HG03460 (cell line): ENCODE measurements at regions not wholly inside any gene's neighbourhood (a gene's known extent, or its start where the extent isn't known, plus 50 kb on each side); places are given as distances from the start of the nearest gene placed in this dataset.

Source experiments
- ATAC-seq: cut with Tn5 transposase; IDR thresholded peaks from one replicate; pipeline ENCODE4 v1.9.1; 2021; ENCODE audit not compliant: unreplicated experiment

DNA sequence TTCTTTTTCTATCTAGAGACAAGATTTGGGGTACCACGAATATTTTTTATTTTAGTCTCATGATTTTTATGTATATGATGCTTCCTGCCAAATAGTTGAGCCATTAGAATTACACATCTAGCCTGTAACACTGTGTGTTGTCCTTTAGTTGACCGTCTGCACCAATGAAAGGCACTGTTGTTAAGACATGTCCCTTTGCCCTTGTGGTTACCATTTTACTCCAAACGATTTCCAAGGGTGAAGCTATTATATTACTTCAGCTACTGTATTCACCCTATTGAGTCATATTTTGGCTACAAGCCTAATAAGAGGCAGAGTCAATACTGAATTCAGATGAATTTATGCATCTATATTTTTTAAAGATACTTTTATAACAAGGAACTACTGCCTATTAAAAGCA lies 207.6 kb downstream of the CETN3 start:
- ATAC-seq, result no peak

DNA sequence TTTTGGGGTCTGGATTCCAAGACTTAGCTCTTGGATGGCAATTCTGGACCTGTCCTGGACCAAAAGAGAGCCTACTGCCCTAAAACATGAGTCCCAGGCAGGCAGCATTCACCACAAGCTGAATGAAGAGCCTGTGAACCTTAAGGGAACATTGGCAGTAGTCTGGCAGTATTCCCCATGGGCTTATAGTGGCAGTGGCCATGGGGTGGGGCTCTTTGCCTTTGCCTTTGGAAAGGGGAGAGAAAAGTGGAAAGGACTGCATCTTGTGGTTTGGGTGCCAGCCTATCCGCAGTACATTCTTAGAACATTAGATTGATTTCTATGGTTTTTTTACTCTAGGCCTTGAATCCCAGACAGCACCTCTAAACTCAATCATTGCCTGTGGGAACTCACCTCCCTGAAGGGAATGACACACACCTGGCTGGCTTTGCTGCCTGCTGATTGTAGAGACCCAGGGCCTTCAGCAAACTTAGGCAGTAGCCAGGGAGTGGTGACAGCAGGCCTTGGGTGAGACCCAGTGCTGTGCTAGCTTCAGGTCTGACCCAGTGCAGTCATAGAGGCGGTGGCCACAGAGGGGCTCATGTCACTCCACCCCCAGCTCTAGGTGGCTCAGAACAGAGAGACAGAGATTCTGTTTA lies 216.3 kb downstream of the CETN3 start:
- ATAC-seq, result no peak

DNA sequence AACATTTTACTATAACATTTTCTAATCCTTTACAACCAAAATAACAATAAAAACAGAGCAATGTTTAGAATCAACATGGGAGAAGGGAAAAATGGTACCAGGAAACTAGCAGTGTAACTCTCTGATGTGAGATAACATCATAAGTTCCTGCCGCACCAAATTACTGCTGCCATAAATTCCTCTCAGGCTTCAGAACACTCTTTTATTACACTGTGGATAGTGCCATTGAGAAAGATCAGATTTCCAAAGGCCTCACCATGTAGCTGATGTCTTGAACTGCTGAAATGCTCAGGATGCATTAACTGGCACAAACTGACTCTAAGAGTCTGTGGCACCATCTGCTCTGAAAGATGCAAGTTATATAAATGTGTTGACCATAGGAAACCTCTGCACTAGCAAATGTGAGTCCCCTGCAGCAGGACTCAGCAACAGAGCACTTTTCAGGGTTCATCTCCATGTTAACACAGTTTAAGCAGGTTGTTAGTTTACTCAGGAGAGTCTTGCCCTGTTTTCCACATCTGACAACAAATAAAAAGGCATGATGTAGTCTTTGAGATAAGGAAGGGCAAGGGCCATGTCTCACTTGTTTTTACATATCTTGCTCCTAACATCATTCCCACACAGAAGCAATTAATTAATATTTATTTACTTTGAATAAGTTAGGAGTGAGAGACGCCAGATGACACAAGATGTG lies 218.1 kb downstream of the CETN3 start:
- ATAC-seq, result no peak

DNA sequence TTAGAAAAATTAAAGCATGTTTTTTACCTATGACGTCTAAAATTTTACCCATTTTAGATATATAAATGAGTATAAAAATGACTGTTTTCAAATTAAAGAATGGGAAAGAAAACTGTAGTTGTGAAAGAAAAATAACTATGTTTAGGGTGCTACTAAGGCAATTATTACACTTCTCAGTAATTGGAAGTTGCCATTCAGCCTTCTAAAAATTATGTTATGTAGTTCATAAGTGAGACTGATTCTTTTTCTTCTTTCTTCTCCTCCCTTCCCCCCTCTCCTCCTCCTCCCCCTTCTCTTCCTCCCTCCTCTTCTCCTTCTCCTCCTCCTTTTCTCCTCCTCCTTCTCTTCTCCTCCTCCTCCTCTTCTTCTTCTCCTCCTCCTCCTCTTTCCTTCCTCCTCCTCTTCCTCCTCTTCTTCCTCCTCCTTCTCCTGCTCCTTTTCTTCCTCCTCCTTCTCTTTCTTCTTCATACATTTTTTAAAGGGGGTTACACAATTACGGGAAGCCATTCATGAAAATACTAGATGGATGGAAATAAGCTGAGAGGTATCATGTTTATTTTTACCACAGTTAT lies 223.6 kb downstream of the CETN3 start:
- no peak for ATAC-seq

DNA sequence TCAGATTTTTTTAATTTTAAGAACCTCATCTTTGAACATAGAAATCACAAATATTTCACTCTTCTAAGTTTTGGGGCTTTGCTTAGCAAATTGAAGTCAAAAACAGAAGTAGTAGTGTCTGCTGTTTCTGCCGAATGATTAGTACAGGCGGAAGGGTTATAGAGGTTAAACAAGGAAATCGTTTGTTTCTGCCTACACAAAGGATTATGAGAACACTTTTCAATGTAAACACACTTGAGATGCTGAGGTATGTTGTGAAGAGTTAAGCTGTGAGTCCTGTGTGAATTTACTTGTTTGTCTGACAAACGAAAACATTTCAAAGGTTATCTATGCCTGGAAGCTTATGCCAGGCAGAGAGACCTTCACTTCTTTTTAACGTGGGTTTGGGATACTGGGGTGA lies 224.8 kb downstream of the CETN3 start:
- ATAC-seq, result no peak

DNA sequence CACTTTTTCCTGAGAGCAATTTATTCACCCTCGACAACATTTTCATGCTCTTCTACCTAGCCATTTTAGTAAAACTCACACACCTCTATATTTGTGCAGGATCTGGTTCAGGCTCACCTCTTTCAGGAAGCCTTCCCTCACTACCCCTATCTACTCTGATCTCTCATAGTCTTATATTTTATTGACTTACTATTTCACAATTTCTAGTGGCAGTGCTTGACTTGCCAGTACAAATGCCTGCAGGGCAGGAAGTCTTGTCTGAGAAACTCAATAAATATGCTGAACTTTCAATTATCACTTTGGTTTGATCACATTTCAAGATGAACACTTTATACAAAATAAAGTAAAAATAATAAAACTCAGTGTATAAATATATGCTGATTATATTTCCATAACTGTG lies 226.8 kb downstream of the CETN3 start:
- no peak for ATAC-seq

DNA sequence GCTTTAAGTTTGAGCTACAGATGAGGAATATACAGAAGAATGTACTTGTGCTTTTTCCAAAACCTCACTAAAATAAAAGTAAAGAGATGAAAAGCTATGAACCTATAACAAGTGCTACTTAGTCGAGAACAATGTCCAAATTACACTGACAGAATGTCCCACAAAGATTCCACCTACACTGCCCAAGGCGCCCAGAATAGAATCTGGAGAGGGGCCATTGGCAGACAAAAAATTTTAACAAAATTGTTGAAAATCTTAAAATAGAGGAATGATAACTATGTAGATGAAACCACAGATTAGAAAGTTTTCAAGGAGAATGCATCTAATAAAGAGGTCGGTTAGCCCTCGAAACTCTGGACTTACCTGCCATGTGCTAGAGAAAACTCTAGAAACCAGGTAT lies 235.3 kb downstream of the CETN3 start:
- ATAC-seq, result no peak

DNA sequence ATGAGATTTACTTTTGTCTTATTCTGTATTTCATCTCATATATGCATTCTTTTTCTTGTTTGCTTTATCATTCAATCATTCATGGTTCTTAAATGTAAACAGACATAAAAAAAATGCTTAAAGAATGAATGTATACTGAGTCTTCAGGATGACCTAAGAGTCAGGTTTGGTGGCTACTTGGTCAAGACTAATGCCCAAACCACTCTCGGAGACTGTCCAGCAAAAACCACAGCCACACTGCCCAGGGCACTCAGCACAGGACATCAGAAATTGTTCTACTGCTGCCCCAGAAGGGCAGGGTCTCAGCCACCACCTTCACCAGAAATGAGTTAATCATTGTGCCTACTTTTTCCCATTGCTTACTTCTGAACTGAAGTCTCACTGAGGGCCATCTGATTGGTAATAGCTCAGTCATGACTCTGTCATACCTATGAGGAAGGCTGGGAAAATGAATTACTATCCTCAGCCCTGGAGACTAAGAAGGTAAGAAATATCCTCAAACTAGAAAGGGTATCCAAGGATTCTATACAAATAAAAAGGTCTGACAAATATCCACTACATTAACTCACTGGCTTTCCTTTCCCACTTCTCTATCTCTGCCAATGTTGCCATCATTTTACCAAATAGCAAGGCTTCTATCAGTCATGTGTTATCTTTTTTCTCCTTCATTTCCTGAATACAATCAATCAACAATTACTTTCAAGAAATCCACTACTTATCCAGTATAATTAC lies 236.1 kb downstream of the CETN3 start:
- ATAC-seq, result no peak

DNA sequence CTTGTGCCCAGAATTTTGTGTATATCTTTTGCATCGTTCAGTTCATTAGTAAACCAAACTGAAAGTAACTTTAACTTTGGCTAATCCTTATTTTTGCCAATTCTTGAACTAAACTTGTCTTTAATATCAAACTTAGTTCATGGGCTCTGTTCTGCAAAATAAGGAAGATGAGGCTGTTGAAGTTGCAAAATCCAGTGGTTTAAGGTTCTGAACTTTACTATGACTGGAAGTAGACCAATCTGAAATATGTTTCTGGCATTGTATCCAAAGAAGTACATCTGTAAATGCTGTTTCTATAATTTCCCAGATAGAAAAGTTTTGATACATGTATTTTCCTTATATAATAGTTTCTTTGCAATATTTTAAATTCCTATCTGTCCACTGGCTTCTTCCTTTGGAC lies 238.1 kb downstream of the CETN3 start:
- no peak for ATAC-seq

DNA sequence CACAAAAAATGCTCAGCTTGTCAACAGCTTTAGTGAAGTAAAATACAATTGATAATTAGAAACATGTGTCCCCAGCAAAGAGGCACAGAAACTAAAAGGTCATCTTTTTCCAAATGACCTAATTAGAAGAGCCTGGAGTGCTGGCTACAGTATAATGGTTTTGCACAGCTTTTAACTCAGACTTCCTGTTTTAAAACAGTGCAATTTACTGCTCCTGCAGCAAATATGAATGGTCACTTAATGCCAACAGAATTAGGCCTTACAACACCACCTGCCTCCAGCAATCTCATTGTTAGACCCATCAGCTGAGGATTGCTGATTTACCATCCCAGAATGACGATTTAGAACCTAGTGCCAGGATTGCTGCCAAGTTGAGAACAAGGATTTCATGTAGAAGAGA lies 239.3 kb downstream of the CETN3 start:
- no peak for ATAC-seq

DNA sequence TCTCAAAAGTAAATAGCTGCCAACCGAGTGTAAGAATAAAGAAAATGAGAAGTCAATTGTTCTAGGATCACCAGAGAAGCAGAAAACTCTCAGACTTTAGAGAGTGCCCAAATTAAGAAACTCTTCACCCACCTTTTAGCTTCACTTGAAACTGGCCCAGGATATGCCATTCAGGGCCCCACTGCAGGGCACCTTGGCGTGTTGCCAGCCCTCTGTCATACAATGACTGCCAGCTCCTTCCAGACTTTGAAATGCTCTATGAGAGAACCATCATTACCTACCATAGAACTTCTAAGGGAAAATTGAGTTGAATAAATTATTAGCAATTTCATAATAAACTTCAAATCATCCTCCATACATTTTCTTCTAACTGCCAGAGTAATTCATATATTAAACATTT lies 240.5 kb downstream of the CETN3 start:
- ATAC-seq, result no peak

DNA sequence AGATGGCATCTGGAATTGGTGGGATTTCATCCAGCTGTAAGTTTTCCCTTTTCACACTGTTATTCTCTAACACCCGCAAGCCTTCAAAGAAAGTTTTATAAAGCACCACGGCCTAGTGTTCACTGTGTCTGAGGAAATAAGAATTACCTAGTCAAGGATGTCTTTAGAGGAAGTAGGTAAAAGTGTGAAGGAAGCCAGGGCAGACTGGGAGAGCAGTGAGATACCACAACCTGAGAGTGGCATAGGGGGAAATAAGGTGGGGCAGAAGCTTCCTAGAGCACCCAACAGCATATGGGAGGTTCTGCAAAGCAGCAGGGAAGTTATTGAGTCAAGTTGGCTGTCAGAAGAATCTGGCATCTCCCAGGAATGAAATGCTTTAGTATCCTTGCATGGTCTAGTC lies 241.2 kb downstream of the CETN3 start:
- no peak for ATAC-seq

DNA sequence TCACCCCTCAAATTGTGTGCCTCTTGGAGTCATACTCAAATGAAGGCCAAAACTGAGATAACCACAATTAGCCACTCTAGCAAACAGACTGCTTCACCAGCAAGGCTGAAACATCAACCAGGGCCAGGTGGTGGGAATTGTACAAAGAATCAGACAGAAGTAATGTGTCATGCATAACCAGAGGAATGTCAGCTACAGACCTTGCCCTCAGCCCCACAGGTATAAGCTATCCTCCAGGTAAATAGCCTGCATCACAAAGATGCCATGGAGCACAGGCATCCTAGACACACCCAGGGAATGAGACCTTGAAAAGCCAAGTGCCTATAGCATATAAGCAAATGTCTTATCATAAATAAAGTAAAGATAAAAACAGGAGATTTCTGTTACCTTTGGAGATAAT lies 242.7 kb downstream of the CETN3 start:
- no peak for ATAC-seq

DNA sequence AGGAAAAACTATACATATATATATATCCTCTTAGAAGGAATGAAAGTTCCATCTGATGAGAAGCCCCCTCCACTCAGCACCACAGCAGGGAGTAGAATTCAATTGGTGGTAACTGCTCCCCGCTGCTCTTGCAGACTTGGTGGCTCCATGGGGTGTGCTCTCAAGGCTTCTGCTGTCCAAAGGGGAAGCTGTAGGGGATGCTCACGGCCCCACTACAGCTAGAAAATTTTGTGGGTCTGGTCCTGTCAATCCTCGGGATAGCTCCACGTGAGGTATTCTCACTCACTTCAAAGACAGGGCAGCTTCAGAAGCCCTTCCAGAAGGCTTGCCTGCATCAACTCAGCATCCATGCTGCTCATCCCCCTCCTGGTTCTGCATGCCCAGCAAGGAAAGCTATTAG lies 247.2 kb downstream of the CETN3 start:
- ATAC-seq, result no peak

DNA sequence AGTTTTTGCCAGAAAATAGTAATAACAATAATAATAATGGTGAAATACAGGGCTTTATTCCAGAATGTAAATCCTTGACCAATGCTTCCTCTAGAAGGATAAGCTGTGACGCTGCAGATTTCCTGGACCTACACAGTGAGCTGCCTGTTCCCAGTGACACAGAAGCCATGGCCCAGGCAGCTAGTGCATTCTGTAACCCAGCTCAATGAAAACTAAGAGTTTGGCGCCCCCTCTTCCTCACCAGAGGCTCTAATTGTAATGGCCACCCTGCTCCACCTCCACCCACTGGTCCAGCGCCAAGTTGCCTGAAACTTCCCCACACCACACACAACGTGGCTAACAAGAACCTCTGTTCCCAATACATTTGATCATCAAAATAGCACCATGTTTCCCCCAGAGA lies 248.1 kb downstream of the CETN3 start:
- ATAC-seq, result peak; percentile 82

DNA sequence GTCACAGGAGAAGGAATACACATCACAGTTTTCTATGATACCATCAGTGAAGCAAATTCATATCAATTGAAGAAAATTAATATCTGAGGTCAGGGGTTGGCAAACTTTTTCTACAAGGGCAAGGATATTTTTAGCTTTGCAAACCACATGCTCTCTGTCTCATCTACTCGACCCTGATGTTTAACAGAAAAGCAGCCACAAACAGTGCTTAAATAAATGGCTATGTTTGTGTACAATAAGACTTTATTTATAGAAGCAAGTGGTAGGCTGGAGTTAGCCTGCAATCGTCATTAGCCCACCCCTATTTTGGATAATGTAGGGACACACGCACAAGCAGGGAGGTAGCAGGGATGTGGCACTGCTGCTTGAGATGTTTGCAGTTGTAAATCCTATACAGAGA lies 251.4 kb downstream of the CETN3 start:
- no peak for ATAC-seq

DNA sequence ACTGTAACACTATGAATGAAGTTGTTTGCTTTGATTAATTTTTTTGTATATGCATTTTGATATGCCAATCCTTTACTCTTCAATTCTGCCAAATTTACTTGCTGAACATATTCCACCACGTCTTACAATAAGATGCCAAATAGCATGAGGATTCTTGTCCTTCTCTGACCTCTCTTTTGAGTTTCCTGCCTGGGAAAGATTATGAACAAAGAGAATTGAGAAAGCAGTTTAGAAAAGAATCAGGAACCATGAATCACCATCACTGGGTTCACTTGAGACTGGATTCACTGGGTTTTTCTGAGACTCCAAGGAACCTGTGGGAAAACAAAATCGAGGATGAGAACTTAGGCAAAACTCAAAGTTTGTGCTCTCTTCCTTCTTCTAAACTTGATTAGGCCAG lies 256.5 kb downstream of the CETN3 start:
- no peak for ATAC-seq

DNA sequence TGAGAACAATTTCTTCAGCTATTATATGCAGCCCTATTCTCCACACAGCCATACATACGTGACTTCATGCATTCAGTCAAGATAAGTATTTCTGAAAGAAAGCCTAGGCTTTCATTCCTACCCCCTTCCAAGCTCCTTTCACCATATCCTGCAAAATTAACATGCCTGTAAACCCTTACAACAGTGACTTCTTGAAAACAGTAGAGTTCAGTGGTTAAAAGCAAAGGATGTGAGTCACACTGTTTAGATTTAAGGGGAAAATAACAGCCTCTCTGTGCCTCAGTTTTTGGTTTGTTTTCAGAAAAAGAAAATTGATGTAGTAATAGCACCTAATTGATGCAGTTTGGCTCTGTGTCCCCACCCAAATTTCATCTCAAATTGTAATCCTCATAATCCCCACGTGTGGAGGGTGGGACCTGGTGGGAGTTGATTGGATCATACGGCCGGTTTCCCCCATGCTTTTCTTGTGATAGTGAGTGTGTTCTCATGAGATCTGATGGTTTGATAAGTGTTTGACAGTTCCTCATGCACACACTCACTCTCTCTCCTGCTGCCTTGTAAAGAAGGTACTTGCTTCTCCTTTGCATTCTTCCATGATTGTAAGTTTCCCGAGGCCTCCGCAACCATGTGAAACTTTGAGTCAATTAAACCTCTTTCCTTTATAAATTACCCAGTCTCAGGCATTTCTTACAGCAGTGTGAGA lies 264.8 kb downstream of the CETN3 start:
- ATAC-seq, result no peak

DNA sequence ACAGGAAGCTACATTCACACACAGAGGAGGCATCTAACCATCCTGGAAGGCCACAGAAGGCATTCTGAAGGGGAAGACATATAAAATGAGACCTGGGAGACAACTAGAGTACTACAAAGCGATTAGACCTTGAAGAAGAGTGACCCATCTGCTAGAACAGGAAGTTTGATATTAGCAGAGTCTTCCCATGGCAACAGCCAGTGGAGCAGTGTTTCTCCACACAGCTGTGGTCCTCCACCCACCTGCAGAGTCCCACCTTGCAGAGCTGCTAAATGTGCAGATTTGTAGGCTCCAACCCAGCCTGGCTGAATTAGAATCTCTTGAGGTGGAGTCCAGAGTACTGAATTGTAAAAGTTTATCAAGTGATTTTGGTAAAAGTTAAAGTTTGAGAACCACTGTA lies 267.0 kb downstream of the CETN3 start:
- no peak for ATAC-seq

DNA sequence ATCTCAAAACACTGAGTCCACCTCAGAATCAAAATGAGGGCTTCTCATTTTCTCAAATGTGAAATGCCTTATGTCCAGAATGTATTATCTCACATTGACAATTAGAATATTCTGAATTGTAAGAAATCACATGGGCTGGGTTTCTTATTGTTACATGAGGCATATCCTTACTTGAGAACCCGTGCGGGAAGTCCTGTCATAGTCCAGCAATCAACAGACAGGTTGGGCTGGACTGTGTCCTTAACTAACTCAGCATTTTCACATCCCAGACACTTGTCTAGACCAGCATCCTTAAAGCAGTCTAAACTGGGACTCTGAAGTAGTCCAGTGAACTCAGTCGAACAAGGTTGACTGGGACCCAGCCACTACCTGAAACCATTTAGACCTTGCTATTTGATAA lies 267.6 kb downstream of the CETN3 start:
- no peak for ATAC-seq

DNA sequence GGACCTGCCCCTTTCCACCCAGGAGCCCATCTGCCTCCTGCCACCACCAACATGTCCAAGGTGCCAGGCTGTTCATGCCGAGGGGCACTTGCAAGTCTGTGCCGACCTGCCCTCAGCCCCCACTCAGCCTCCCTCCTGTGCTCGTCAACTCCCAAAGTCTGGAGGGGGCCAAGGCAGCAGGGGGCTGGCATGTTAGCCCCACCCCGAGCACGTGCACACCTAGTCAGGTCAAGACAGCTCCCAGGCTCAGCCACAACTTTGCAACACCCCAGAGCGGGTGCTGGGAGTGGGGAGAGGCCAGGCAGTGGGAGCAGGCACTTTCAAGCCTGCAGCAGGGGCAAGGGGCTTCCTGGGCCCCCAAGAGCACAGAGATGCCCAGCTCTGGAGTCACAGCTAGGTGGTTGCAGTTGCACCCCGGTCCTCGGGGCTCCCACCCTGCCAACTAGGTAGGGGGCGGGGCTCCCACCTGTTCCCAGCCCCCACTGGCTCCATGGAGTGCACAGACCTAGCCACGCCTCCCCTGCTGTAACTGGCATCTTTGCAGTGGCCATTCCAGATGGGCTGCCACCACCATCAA lies 272.5 kb downstream of the CETN3 start:
- ATAC-seq, result no peak
